ENCODE measurements at regions not wholly inside any gene's neighbourhood (a gene's known extent, or its start where the extent isn't known, plus 50 kb on each side); places are given as distances from the start of the nearest gene placed in this dataset.

DNA sequence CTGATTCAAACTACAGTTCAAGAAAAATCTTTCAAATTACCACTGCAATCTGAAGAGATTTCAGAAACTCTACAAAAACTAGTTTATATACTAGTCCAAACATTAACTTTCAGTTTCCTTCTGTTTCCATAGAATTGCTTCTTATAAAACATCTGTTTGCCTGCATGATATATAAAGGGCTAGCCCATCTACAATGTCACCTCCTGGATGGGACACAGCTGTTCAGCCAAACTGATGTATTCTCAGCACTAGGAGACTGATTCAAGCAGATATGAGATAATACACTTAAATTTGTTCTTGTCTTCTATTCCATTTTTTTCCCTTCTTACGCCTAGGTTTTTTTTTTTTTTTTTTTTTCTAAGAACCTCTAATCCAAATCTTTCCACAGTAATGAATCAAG lies 1569.7 kb upstream of the IGFBP7 start:
- DNase-seq = no peak

DNA sequence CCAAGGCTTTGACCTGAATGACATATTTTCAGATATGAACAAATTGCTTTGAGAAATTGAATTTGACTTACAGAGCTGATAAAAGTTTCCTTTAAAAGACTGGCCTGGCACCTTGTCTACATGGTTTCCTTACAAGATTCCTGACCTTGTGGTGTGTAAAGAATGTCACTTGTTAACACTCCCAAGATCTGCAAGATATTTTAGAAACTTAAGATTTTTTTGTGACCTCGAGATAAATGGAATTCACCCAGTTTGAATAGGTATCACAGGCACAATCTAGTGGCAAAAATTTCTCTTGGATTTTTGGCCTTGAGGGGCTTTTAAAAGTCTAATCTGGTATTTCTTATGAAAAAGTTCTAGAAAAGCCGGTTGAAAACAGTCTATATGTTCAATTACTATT lies 1568.9 kb upstream of the IGFBP7 start:
- DNase-seq = no peak

DNA sequence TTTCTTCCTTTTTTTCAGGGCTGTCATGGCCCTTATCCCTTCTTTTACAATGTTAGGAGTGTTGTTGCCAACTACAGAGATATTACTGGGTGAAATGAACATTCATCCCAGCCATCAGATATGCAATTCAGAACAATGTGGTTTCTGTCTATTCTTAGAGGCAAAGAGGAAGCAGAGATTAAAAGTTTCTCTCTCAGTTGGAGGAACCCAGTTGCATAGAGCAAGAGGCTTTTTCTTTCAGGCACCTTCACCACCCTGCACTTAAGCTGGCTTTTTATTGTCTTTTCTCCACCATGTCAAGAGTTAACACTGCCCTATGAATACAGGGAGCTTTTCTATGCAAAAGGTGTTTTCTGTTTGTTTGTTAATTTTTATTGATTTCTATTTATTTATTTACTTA lies 1559.6 kb upstream of the IGFBP7 start:
- DNase-seq = no peak

DNA sequence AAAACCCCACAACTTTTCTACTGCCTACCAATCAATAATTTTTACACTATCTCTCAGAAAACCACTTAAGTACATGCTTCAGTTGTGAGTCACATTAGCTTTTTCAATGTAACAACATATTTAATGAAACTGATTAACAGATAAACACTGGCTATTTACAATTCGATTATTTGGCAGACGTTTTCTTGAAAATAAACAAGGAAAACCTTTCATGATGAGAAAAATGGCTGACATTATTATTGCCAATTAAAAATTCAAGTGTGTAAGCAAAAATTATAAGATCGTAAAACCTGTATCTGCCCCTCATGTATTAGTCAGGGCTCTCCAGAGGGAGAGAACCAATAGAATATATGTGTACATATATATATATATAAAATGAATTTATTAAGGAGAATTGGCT lies 1555.5 kb upstream of the IGFBP7 start:
- DNase-seq = no peak

DNA sequence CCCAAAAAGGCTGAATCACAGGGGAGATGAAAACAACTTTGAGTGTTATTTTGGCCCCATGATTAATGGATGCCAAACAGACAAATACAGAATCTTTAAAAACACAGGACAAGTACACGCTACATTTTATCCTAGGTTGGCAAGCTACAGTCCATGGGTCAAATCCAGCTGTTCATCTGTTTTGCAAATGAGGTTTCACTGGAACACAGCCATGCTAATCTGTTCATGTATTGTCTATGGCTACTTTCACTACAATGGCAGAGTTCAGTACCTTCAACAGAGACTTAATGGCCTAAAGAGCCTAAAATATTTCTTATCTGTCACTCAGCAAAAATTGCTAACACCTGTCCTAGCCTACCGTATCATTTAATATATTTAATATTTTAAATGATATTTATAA lies 1548.5 kb upstream of the IGFBP7 start:
- DNase-seq = no peak

DNA sequence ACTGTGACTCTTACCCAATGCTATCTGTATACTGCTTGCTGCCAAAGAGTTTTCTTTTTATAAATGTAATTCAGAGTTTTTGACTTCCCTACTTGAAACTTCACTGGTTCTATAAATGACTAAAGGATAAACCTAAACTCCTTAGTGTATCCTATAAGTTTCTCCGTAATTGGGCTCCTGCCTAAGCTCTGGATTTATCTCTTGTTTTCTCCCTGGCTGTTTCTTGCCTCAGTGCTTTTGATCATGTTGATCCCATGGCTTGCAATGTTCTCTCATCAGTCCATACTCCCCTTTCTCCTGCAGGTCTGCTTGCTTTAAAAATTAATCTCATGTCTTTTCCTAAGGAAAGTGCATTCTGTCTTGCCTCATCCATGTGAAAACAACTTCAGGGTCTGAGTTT lies 1543.1 kb upstream of the IGFBP7 start:
- no peak for DNase-seq

DNA sequence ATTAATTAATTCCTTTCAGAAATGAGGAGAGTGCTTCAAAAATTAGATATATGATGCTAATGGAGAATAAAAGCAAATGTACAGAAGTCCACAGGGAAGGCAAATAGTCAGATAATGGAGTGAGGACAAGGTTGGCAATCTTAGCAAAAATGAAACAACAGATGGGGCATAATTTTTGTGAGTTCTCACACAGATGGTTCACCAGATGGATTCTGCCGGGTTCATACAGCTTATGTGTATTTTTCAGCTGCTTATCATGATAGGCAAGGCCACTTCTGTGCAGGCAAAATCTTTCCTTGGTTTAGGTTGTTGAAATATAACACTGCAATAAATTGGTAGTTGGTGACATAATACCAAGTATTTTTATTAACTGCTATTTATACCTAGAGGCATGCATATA lies 1539.0 kb upstream of the IGFBP7 start:
- no peak for DNase-seq

DNA sequence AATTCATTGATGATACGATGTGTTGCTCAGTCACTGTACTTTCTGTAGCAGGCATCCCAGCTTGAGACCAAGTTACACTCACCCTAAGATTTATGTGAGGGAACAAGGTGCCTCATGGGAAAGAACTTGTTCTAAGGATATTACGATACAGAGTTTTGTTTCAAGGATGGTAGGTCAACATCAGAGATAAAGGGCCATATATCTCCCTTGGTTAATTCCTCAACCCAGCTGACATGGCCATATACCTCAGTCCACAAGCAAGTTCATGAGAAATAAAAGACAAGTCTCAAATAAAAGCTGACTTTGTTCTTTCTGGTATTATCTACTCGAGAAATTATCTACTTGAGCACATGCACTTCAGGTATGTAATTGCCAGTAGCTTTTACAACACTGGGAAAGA lies 1535.9 kb upstream of the IGFBP7 start:
- no peak for DNase-seq

DNA sequence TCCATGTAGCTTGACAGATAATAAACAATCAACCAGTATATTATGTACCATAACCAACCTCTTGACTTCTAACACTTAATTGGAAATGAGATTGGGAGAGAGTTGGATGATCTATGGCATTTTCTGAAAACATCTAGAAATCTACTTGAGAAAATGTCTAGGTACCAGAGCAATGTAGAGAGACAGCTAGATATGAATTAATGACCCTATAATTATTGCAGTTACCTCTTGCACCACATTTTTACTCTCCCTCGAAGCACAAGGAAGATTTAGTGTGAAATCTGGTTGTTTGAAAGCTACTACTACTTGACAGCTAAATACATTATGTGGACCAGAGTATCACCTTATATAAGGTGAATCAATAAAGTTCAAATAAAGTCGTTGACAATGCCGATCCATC lies 1534.4 kb upstream of the IGFBP7 start:
- no peak for DNase-seq

DNA sequence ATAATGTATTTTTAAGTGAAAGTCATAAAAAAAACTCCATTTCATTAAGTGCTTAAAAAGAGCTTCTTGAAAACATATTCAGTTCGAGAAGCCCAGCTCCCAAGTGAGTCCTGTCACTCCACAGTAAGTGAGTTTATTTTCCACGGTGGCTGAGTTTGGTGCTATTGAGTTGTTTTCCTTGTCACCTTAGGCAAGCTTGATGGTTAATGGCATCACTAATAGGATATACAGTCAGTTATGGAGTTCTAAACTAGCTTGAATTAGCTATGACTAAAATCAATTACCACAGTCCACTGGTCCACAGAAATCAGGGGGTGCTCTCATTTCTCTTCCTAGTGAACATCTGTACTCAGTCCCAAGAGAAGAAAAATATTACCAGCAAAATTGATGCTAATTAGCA lies 1526.2 kb upstream of the IGFBP7 start:
- no peak for DNase-seq

DNA sequence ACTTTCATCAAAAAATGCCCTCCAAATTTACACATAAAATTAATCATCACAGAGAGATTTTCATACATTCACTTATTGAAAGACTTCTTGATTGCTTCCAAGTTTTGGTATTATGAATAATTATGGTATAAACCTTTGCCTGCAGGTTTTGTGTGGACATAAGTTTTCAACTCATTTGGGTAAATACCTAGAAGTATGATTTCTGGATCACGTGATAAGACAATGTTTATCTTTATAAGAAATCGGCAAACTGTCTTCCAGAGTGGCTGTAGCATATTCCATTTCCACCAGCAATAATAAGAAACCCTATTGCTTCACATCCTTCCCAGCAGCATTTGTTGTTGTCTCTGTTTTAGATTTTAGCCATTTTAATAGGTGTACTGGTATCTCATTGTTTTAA lies 1507.0 kb upstream of the IGFBP7 start:
- DNase-seq = no peak

DNA sequence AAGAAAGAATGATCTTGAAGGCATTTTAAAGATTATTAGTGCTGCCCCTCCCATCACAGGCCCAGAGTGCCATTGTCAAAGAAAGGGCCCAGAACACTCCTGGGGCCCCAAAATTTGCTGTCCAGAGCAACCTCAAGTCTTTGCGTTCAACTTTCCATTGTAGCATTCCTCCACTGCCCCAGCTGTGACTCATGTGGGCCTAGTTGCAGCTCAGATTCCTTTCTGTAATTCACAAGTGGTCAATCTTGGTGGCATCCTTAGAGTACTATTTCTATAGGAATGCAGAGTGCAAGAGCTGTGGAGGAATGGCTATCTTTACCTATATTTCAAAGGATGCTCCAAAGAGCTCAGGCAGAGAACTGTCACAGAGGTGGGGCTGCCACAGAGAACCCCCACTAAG lies 1500.8 kb upstream of the IGFBP7 start:
- no peak for DNase-seq

DNA sequence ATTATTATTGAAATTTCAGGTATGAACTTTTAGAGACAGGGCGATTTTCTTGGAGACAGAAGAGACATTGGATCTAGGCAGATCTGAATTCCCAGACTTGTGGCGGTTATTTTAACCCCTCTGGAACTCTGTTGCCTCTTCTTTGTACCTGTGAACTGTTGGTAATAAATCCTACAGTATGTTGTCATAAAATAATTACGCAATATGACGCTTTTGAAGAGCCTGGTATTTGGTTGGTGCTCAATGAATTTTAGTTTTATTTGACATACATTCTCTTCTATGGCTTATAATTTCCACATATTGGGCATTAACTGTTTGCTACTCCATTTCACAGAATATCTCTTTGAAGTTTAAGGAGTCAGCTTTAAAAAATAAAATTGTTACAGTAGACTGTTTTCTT lies 1496.1 kb upstream of the IGFBP7 start:
- DNase-seq = no peak

DNA sequence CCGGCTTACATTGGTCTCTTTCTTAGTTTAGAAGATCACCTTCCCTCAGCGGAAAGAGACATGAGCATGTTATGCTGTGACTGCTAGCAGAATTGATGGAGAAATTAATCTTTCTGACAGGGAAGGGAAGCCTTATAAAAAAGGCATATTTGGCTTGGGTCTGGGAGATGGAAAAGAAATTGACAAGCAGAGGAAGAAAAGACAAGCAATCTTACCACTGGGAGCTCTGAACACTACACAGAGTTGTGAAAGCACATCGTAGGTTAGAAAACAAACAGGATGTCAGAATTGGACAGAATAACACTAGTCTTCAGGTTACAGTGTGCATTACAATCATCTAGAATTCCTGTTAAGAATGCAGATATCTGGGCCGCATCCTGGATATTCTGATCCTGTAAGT lies 1493.8 kb upstream of the IGFBP7 start:
- no peak for DNase-seq

DNA sequence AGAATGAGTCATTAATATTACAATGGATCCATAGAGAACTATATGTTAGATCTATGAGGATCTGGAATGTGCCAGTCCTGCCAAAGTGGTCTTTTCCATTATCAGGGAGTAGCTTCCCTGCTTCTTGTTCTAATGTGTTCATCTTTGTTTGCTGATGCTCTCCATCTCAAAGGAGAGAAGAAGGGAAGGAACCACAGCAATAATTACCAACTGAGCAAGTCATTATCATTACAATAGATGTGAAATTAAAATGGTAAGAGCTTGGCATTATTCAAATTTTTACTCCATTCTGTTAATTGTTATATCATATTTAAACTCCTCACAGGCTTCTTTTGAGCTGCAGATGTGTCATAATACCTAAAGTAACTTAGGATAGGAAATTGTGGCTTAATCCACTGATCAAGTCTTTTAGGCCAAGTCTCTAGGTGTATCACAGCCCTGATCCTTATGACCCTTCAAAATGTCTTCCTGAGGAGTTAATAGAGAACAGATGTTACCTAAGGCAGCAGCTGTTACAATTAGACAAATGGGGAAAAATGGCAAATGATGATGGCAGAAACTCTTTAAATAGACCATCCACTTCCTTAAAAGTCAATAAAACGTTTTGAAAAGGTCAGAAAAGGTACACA lies 1492.7 kb upstream of the IGFBP7 start:
- no peak for DNase-seq

DNA sequence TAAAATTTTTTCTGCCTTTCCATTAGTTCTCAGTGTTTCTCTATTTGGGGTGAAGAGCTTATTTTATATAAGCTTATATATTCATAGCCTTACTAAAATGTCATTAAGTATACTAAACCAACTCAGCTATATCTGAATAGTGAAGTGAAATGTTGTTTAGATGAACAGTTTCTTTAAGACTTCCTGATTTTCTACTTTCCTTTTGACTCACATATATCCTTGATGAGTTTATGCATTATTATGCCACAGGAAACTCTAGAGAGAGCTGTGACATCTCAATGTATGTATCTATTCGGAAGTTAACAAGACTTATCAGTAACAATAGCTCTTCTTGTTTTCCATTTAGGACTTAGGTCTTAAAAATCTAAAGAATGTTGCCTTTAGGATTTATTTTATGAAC lies 1491.8 kb upstream of the IGFBP7 start:
- DNase-seq = no peak

DNA sequence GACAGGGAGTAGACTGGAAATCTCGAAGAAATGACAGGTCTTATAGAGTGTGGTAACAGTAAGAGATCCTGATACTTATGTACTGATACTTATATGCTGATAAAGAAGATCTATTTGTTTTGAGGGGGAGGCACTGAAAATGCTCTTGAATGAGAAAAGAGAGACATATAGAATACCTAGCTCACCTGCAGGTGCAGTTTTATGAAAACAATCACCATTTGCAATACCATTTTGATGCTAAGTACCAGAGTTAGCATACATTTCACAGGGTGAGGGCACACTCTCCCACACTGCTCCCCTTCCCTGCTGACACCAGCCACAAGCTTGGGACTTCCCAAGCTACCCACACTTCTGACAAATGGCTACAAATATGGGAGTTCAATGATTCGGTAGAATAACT lies 1490.1 kb upstream of the IGFBP7 start:
- DNase-seq = no peak

DNA sequence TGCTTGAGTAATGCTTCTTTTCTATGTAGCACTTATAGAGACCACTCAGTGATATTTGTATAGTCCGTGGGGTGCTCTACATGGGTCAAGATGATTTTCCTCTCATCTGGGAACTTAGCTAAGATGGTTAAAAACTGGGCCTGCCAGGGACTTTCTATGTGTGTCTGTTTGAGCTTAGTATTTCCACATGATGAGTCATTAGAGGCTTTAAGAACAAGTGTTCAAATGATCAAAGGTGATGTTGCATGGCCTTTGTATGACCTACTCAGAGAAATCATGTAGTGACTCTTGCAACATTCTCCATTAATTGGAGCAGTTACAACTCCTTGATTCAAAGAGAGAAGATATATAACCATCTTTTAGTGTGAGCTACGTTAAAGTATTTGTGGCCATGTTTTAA lies 1480.5 kb upstream of the IGFBP7 start:
- DNase-seq = no peak

DNA sequence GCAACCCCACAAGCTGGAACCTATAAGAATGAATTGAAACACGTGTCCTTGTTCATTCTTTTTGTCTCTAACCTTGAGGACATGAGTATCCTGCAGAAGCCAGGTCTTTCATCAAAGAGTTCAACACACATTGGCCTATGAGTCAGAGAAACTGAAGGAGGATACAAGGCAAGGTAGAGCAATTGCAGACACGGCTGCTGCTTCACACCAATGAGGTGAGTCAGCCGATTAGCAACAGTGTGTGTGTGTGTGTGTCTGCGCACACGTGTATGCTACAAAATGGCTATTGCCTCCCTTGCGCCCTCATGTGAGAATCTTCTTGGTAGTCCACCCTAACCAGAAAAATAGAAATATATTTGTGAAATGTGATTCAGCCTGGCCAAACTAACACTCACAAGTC lies 1477.7 kb upstream of the IGFBP7 start:
- no peak for DNase-seq

DNA sequence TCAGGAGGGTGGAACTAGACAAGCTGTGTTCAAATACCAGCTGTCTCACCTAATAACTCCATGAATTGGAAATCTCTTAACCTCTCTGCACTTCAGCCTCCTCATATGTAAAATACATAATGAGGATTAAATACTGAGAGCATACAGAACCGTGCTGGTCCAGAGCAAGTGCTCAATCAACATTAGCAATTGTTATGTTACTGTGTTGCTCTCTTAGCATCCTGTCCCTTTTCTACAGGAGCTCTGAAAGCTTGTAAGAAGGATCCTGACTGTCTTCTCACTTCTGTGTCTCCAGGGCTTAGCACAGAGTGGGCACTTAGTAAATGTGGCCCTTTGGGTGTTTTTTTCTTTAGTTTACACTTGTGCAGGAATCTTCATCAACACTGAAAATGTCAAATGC lies 1456.1 kb upstream of the IGFBP7 start:
- no peak for DNase-seq

DNA sequence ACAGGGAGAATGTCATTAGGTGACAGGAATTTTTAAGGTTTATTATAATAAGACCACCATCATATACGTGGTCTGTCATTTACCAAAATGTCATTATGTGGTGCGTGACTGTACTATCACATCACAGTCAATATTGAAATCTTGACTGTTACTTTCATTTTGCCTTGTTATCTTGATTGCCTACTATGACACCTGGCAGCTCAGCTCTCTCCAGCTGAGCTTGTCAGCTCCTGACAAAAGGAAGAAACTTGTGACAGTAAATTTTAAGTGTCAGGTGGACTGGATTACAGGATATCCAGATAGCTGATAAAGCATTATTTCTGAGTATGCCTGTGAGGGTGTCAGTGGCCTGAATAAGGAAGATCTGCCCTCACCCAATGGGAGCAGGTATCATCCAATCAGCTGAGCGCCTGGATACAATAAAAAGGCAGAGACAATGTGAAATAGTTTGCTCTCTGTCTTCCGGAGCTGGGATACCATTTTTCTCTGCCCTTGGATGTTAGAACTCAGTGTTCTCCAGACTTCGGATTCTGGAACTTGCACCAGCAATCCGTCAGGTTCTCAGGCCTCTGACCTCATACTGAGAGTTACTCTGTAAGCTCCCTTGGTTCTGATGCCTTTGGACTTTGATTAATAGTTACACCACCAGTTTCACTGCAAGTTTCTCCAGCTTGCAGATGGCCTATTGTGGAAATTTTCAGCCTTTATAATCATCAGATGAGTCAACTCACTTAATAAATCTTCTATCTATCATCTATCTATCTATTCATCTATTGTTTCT lies 1454.7 kb upstream of the IGFBP7 start:
- DNase-seq = no peak

DNA sequence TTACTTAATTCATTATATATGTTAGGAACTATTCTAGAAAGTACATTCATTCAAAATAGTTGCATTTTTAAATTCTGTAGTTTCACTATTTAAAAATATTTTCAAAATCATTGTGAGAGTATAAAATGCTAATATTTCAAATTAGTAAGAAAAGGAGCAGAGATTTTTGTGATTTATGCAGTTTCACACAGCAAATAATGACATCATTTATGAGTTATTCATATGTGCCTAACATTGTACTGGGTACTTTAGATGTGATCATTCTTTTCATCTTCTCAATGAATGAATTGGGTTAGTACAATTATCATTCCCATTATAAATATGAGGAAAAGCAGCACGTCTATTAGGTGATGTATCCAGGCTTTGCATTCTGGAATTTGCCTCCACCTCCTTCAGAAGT lies 1451.0 kb upstream of the IGFBP7 start:
- no peak for DNase-seq

DNA sequence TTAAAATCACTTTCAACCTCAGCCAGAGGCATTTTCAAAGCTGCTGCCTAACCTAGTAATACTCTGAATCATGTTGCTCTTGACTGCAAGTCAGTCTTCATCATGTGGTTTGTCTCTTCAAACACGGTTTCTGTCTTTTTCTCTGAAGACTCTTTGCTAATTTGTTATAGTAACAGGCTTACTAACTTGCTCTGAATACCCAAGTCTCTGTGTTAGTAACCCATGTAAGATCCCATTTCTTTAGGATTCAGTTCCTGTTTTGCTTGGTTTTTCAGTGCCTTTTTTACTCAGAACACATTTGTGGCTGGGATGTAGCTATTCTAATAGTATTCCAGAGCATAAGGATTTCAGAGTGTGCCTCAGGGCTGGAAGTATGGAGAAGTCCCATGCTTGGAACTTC lies 1450.6 kb upstream of the IGFBP7 start:
- DNase-seq = no peak

DNA sequence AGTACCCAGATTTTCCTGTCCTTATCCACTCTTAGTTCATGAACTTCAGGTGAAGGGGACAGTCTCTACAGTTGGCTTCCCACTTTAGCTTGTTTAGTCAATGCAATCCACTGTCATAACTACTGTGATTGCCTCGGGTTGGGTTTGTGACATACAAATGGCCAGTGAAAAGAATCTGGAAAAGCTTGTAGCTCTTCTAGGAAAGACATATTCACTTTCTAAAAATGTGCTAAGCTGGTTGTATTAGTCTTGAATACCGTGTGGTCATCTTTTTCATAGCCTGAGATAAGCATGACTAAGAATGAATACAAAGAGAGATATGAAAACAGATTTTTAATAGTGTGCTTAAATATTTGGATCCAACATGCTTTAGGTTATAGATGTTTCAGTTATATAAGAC lies 1443.5 kb upstream of the IGFBP7 start:
- no peak for DNase-seq

DNA sequence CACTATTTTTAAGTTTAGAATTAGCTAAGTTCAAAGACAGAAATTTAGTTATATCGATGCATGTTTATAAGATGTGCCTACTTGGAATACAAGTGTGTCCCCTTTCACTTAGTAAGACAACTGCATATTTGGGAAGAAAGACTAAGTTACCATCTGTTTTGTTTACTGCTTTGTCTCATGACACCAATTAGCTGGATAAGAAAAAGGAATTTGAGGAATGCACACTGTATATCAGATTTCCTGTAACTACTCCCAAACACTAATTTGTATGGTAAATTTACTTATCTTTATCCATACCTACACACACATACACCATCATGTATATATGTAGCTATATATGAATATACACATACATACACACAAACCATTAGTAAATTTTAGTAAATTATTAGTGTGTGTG lies 1442.8 kb upstream of the IGFBP7 start:
- no peak for DNase-seq

Data from CD4-positive, alpha-beta T cell treated with Interleukin-4 for 4 hours (primary cell).